ENCODE measurements at regions not wholly inside any gene's neighbourhood (a gene's known extent, or its start where the extent isn't known, plus 50 kb on each side); places are given as distances from the start of the nearest gene placed in this dataset.
A peak's percentile ranks its signal among the peaks of the same experiment; 100 is the strongest.

- no peak overlapping the region for H3K4me3 ChIP-seq (ENCODE audit: low read depth, low read length)
- DNase-seq (ENCODE audit: low read depth) = no peak
- in situ Hi-C loops (cut with HindIII; ENCODE audit: low sequenced_read_pairs) = loop anchor here (25.0 kb wide), 1 partner anchor 480 kb away; the partner anchor contains the start of gene ATP1B1
- TF ChIP-seq, protein P1, sequence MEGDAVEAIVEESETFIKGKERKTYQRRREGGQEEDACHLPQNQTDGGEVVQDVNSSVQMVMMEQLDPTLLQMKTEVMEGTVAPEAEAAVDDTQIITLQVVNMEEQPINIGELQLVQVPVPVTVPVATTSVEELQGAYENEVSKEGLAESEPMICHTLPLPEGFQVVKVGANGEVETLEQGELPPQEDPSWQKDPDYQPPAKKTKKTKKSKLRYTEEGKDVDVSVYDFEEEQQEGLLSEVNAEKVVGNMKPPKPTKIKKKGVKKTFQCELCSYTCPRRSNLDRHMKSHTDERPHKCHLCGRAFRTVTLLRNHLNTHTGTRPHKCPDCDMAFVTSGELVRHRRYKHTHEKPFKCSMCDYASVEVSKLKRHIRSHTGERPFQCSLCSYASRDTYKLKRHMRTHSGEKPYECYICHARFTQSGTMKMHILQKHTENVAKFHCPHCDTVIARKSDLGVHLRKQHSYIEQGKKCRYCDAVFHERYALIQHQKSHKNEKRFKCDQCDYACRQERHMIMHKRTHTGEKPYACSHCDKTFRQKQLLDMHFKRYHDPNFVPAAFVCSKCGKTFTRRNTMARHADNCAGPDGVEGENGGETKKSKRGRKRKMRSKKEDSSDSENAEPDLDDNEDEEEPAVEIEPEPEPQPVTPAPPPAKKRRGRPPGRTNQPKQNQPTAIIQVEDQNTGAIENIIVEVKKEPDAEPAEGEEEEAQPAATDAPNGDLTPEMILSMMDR (IDR thresholded peaks at IDR 0.05; ENCODE audit: low read depth, low read length, missing control alignments) = no peak
Measured at GRCh38 chr1:168631671-168632400, 55.4 kb downstream of the XCL1 start.

GRCh38 chr1:168634951-168635532 lies 58.6 kb downstream of the XCL1 start:
- in situ Hi-C loops (cut with HindIII; ENCODE audit: low sequenced_read_pairs) = loop anchor here (25.0 kb wide), 1 partner anchor 477 kb away; the partner anchor contains the start of gene ATP1B1
- TF ChIP-seq, protein P1 (IDR thresholded peaks at IDR 0.05; ENCODE audit: low read depth, low read length, missing control alignments) = no peak

GRCh38 chr1:168636200-168636599 lies 59.8 kb downstream of the XCL1 start:
- TF ChIP-seq, protein P1 (IDR thresholded peaks at IDR 0.05; ENCODE audit: low read depth, low read length, missing control alignments) = peak; percentile 6
- H3K4me3 ChIP-seq (ENCODE audit: low read depth, low read length) = no peak overlapping the region

More at GRCh38 chr1:168634951-168635532, 58.6 kb downstream of the XCL1 start:
- H3K4me3 ChIP-seq (ENCODE audit: low read depth, low read length) = no peak overlapping the region
- no peak for DNase-seq (ENCODE audit: low read depth)

DNA sequence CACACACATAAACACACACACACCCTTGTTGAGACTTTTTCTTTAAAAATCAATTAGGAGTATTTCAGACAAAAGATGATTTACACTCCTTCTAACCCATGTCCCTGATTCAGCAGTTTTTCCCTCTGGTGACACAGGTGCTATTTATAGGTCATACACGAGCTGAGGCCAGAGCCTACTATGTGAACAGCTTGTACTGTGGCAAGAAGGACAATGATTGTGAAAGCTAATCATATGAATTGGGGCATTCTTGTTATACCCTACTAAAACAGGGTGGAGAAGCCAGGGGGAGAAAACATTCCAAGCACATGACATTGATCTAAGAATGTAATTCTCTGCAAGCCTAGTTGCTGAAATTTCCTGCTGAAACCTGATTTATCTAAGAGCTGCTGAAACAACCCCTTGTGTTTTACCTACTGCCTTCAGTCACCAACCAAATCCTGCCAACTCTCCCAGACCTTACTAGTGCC lies 60.3 kb downstream of the XCL1 start:
- no peak for DNase-seq (ENCODE audit: low read depth)
- no peak overlapping the region for H3K4me3 ChIP-seq (ENCODE audit: low read depth, low read length)
- in situ Hi-C loops (cut with HindIII; ENCODE audit: low sequenced_read_pairs) = loop anchor here (25.0 kb wide), 1 partner anchor 476 kb away; the partner anchor contains the start of gene ATP1B1
- TF ChIP-seq, protein P1 (IDR thresholded peaks at IDR 0.05; ENCODE audit: low read depth, low read length, missing control alignments) = no peak

More at GRCh38 chr1:168636200-168636599, 59.8 kb downstream of the XCL1 start:
- in situ Hi-C loops (cut with HindIII; ENCODE audit: low sequenced_read_pairs) = loop anchor here (25.0 kb wide), 1 partner anchor 476 kb away; the partner anchor contains the start of gene ATP1B1
- no peak for DNase-seq (ENCODE audit: low read depth)

GRCh38 chr1:168637350-168637991 lies 61.1 kb downstream of the XCL1 start:
- in situ Hi-C loops (cut with HindIII; ENCODE audit: low sequenced_read_pairs) = loop anchor here (25.0 kb wide), 1 partner anchor 475 kb away; the partner anchor contains the start of gene ATP1B1
- H3K4me3 ChIP-seq (ENCODE audit: low read depth, low read length) = no peak overlapping the region
- no peak for DNase-seq (ENCODE audit: low read depth)
- TF ChIP-seq, protein P1 (IDR thresholded peaks at IDR 0.05; ENCODE audit: low read depth, low read length, missing control alignments) = peak; percentile 43

GRCh38 chr1:168638884-168639283 lies 62.5 kb downstream of the XCL1 start:
- in situ Hi-C loops (cut with HindIII; ENCODE audit: low sequenced_read_pairs) = loop anchor here (25.0 kb wide), 1 partner anchor 473 kb away; the partner anchor contains the start of gene ATP1B1
- DNase-seq (ENCODE audit: low read depth) = no peak
- H3K4me3 ChIP-seq (ENCODE audit: low read depth, low read length) = no peak overlapping the region
- TF ChIP-seq, protein P1 (IDR thresholded peaks at IDR 0.05; ENCODE audit: low read depth, low read length, missing control alignments) = no peak

Data from astrocyte of the cerebellum (primary cell).